Lower leg skin (tissue), 3 donors: ENCODE measurements at regions not wholly inside any gene's neighbourhood (a gene's known extent, or its start where the extent isn't known, plus 50 kb on each side); places are given as distances from the start of the nearest gene placed in this dataset.

Source experiments
- POLR2A ChIP-seq, 2 donors: fragments of 450-650 bp; IDR thresholded peaks; one replicate each; pipeline ENCODE4 v1.6.1; 2016 to 2017; ENCODE audit warnings: antibody characterized with exemption in 2 of 2, mild to moderate bottlenecking in 1 of 2, moderate library complexity in 1 of 2
- TF ChIP-seq, protein P1 (sequence below), 3 donors: fragments of 450-650 bp; IDR thresholded peaks; one replicate each; pipeline ENCODE4 v1.5.1; 2016; ENCODE audit warnings: antibody characterized with exemption in 3 of 3, mild to moderate bottlenecking in 3 of 3, moderate library complexity in 2 of 3

DNA sequence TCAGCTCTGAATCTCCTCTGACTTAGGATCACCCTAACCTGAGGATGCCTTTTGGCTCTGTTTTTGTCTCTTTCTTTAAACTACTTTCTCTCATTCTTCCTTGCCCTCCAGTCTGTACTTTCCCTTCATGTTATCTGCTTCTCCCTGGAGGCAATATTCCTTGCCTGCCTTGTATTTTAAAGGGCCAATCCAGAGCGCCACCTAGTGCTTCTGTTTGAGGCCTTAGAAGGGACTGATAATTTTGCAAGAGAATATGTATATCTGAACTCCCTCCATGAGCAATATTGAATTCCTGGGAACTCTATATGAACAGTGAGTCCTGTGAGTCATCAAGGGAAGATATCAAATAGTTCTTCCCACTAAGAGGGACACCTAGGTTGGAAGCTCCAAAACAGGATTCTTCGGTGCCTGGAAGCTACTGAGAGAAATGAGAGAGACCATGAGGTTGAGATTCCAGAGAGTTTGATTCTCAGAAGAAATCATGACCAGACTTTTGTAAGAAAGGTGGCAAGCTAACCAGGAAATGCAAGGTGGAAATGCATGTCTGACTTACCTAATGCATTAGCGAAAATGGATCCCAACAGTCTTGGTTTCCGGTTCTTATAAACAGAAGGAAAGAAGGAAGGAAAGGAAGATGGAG lies 203.8 kb upstream of the CD96 start:
- TF ChIP-seq POLR2A (IDR thresholded peaks at IDR 0.05): no peak
- TF ChIP-seq, protein P1, sequence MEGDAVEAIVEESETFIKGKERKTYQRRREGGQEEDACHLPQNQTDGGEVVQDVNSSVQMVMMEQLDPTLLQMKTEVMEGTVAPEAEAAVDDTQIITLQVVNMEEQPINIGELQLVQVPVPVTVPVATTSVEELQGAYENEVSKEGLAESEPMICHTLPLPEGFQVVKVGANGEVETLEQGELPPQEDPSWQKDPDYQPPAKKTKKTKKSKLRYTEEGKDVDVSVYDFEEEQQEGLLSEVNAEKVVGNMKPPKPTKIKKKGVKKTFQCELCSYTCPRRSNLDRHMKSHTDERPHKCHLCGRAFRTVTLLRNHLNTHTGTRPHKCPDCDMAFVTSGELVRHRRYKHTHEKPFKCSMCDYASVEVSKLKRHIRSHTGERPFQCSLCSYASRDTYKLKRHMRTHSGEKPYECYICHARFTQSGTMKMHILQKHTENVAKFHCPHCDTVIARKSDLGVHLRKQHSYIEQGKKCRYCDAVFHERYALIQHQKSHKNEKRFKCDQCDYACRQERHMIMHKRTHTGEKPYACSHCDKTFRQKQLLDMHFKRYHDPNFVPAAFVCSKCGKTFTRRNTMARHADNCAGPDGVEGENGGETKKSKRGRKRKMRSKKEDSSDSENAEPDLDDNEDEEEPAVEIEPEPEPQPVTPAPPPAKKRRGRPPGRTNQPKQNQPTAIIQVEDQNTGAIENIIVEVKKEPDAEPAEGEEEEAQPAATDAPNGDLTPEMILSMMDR (IDR thresholded peaks at IDR 0.05): no peak
